ACC112 (cell line): ENCODE measurements at regions not wholly inside any gene's neighbourhood (a gene's known extent, or its start where the extent isn't known, plus 50 kb on each side); places are given as distances from the start of the nearest gene placed in this dataset.

Source experiments
- H2AFZ ChIP-seq: fragments of 200-600 bp; sonication (generic); one replicate; pipeline ENCODE4 v1.6.0; 2017; ENCODE audit warnings: antibody characterized with exemption, low read length; ENCODE audit not compliant: unreplicated experiment
- H3K27ac ChIP-seq: fragments of 200-600 bp; sonication (generic); 2 replicates; pipeline ENCODE4 v1.5.1; 2014; ENCODE audit warnings: low read depth, mild to moderate bottlenecking, antibody characterized with exemption, low read length, moderate library complexity
- H3K27me3 ChIP-seq: fragments of 200-600 bp; sonication (generic); 2 replicates; pipeline ENCODE4 v1.6.1; 2014; ENCODE audit warnings: mild to moderate bottlenecking, antibody characterized with exemption, low read length, moderate library complexity, mixed read lengths; ENCODE audit not compliant: insufficient read depth
- H3K36me3 ChIP-seq: fragments of 200-600 bp; sonication (generic); 2 replicates; pipeline ENCODE4 v1.6.1; 2016; ENCODE audit warnings: mild to moderate bottlenecking, antibody characterized with exemption, low read length, moderate library complexity, mixed read lengths; ENCODE audit not compliant: insufficient read depth
- H3K4me1 ChIP-seq: fragments of 200-600 bp; sonication (generic); one replicate; pipeline ENCODE4 v1.6.1; 2016; ENCODE audit warnings: low read length, mixed read lengths; ENCODE audit not compliant: insufficient read depth, unreplicated experiment, control insufficient read depth
- H3K4me3 ChIP-seq: fragments of 200-600 bp; sonication (generic); 2 replicates; pipeline ENCODE4 v1.5.1; 2014; ENCODE audit warnings: mild to moderate bottlenecking, low read depth, low read length
- H3K79me2 ChIP-seq: fragments of 200-600 bp; sonication (generic); one replicate; pipeline ENCODE4 v1.6.0; 2016; ENCODE audit warnings: low read length; ENCODE audit not compliant: control insufficient read depth, unreplicated experiment, insufficient read depth

DNA sequence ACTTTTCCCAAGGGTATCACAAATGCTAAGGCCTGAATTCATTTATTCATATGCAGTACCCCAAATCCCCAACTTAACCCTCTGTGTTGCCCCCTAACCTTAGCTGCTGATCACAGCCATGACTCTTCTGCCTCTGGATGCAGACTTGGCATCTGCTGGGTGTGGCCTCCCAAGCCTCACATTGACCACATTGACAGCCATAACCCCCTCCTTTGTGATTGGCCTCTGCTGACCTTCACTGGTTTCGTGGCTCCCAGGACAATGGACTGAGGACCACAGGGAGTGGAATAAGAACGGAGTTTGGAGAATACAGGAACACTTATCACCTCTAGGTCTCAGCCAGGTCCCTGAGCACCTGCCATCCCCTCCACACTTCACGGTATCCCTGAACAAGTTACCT is 123.6 kb upstream of the CPEB2 start:
- Histone ChIP-seq H3K27ac (no peak overlapping the region), H3K4me1 (no peaks in the 10 kb centered on the region), H2AFZ (no peak overlapping the region), H3K36me3 (no peaks in the 10 kb centered on the region), H3K27me3 (no peaks in the 10 kb centered on the region), H3K4me3 (no peak overlapping the region), H3K79me2 (no peaks in the 10 kb centered on the region)

DNA sequence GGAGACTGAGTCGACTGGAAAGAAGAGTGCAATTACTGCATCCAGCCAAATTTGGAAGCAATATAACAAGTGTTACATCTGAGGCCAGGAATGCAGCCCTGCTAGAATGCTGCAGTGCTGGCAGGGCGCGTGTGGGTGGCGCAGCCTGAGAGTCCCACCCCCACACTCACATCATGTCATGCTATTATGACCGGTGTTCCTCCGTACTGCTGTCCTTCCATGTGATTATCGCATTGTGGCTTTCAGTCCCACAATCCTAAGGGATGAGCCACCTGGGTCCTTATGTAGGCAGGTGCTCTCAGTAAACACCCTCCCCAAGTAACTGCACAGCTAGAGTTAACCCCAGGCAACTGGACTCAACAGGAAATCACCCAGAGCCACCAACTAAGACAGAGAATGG is 122.6 kb upstream of the CPEB2 start:
- Histone ChIP-seq H3K27ac (no peak overlapping the region), H3K36me3 (no peaks in the 10 kb centered on the region), H3K4me3 (no peak overlapping the region), H2AFZ (no peak overlapping the region), H3K4me1 (no peaks in the 10 kb centered on the region), H3K27me3 (no peaks in the 10 kb centered on the region), H3K79me2 (no peaks in the 10 kb centered on the region)

DNA sequence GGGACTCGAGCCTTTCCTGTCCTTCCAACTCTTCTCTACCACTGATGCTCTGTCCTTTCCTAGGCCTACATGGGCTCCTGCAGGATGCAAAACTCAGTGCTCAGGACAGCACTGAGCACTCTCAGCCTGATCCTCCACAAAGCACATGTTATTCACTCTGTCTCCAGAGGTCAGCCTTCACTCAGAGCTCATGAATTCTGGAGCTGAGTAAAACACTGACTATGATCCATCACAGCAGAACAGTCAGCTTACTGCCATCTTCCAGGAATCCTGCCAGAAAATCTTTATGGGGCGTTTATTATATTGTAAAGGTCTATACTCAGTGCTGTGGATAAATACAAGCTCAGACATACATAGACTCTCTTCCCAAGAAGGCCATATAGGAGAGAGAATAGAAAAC is 121.5 kb upstream of the CPEB2 start:
- Histone ChIP-seq H3K27me3 (no peaks in the 10 kb centered on the region), H3K4me1 (no peaks in the 10 kb centered on the region), H3K27ac (no peak overlapping the region)

DNA sequence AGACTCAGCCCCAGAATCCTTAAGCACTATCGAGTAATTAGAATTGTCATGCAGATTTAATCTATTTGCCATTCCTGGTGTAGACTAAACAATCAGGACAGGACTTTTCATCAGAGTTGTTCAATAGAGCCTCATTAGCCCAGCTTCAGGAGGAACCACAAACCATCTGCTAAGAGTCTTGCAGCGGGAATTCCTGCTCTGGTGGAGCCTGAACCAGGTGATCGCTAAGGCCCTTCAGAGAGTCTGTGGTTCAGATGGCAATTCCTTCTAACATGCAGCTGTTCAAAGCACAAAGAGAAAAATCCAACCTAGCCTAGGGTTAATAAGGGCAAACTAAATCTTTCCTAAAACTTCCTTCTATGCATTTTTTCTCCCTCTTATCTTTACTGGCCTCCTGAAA is 119.1 kb upstream of the CPEB2 start:
- H3K36me3 ChIP-seq, result no peaks in the 10 kb centered on the region
- H3K27ac ChIP-seq, result no peak overlapping the region
- H2AFZ ChIP-seq, result no peak overlapping the region
- H3K79me2 ChIP-seq, result no peaks in the 10 kb centered on the region
- H3K4me3 ChIP-seq, result no peak overlapping the region
- H3K27me3 ChIP-seq, result no peaks in the 10 kb centered on the region
- no peaks in the 10 kb centered on the region for H3K4me1 ChIP-seq

More for the DNA sequence above, 121.5 kb upstream of the CPEB2 start:
- Histone ChIP-seq H3K79me2 (no peaks in the 10 kb centered on the region), H3K36me3 (no peaks in the 10 kb centered on the region), H2AFZ (no peak overlapping the region), H3K4me3 (no peak overlapping the region)

DNA sequence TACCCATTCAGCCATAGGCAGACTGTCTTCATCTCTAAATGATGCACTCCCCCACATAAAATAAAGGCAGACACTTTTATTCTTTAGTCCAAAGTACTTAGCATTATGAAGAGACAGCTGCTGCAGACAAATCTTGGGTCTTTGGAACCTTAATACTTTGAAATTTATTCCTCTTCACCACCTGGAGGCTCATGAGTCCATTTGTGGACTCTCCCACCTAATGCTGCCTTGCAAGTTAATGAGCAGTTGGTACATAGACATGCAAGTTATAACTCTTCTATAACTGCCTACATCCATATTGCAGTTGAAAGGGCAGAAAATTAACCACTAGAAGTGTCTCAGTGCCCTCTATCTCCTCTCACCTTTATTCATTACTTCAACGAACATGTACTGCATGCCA is 118.6 kb upstream of the CPEB2 start:
- Histone ChIP-seq H3K27me3 (no peaks in the 10 kb centered on the region), H3K4me3 (no peak overlapping the region), H2AFZ (no peak overlapping the region), H3K4me1 (no peaks in the 10 kb centered on the region), H3K27ac (no peak overlapping the region), H3K79me2 (no peaks in the 10 kb centered on the region), H3K36me3 (no peaks in the 10 kb centered on the region)

DNA sequence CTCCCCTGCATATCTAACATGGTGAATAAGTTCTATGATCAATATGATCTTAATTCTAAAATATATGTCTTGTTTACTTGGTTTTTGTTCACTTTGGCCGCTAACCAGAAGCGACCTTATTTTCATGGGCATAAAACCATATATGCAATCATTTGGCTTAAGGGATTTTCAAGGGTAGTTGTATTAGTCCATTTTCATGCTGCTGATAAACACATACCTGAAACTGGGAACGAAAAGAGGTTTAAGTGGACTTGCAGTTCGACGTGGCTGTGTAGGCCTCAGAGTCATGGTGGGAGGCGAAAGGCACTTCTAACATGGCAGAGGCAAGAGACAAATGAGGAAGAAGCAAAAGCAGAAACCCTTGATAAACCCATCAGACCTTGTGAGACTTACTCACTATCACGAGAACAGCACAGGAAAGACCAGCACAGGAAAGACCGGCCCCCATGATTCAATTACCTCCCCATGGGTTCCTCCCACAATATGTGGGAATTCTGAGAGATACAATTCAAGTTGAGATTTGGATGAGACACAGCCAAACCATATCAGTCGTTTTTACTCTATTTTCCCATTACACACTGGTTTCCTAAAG is 114.3 kb upstream of the CPEB2 start:
- Histone ChIP-seq H3K4me1 (no peaks in the 10 kb centered on the region), H2AFZ (no peak overlapping the region), H3K36me3 (no peaks in the 10 kb centered on the region), H3K27ac (no peak overlapping the region), H3K79me2 (no peaks in the 10 kb centered on the region), H3K4me3 (no peak overlapping the region), H3K27me3 (no peaks in the 10 kb centered on the region)

DNA sequence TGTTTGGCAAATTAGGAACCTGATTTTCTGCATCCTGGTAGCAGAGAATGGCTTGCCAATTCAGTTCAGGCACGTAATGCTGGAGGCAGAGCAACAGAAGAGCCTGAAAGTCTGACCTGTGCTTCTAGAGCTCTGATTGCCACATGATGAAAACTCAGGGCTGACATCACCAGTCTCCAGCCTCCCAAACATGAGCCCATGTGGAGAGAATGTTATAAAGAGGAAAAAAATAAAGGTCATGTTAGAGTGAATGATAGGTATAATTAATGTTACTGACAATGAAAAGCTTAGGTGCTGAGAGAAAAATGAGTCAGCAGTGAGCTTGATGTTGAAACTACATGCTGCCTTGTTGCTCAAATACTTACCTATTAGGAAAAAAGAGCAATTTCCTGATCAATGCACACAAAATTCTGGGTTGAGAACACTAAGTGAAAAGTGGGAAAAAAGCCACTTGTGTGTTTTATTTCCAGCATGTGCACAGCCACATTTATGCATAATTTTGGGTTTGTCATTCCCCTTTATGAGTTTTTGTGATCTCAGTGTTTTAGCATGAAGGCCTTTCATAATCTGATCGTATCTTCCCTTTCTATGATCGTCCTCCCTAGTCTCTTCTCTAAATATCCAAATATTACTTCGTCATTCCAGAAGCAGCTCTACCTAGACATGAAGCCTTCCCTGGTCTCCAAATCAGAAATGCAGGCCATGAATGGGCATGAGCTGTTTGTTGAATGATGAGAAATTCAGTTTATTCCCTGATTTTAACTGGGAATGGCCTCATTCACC is 113.3 kb upstream of the CPEB2 start:
- Histone ChIP-seq H3K27ac (no peak overlapping the region), H2AFZ (no peak overlapping the region), H3K36me3 (no peaks in the 10 kb centered on the region), H3K27me3 (no peaks in the 10 kb centered on the region), H3K79me2 (no peaks in the 10 kb centered on the region), H3K4me1 (no peaks in the 10 kb centered on the region), H3K4me3 (no peak overlapping the region)

DNA sequence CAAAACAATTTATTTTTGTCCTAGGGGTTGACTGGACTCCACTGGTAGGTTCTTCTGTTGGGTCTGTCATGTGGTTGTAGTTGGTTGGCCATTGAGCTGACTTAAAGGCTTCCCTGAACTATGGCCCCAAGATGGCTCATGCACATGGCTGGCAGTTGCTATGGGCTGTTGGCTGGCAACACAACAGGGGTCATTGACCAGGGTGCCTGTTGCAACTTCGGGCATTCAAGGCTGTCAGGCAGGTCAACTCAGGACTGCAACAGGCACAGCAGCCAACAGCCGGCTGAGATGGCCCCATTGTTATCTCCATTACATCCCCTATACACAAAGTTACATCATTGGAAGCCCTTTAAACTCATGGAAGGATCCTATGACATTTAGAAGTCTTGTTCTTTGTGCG is 109.7 kb upstream of the CPEB2 start:
- Histone ChIP-seq H3K36me3 (no peaks in the 10 kb centered on the region), H3K79me2 (no peaks in the 10 kb centered on the region), H3K4me3 (no peak overlapping the region), H2AFZ (no peak overlapping the region), H3K27ac (no peak overlapping the region), H3K4me1 (no peaks in the 10 kb centered on the region), H3K27me3 (peaks cover 12% of the 10 kb centered on the region; the same call in 1 of the 2 replicates)

DNA sequence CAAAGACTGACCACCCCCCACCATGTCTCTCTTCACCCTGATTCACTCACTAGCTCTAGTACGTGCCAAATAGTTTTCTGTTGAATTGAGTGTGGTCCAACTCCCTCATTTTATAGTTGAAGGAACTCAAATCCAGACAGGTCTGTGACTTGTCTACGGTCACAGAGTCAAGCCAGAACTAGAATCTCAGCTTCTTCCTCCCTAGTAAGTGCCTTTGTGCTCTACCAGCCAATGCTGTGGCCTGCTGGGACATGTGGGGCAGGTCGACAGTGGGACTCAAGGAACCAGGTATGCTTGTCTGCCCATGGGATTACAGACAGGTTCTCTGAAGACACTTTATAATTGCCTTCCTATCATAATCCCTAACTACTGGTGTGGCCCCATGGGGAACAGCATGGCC is 108.6 kb upstream of the CPEB2 start:
- Histone ChIP-seq H3K36me3 (no peaks in the 10 kb centered on the region), H3K79me2 (no peaks in the 10 kb centered on the region), H3K27ac (no peak overlapping the region), H3K4me3 (no peak overlapping the region), H2AFZ (no peak overlapping the region), H3K4me1 (no peaks in the 10 kb centered on the region), H3K27me3 (peaks cover 19% of the 10 kb centered on the region; the same call in 1 of the 2 replicates)

DNA sequence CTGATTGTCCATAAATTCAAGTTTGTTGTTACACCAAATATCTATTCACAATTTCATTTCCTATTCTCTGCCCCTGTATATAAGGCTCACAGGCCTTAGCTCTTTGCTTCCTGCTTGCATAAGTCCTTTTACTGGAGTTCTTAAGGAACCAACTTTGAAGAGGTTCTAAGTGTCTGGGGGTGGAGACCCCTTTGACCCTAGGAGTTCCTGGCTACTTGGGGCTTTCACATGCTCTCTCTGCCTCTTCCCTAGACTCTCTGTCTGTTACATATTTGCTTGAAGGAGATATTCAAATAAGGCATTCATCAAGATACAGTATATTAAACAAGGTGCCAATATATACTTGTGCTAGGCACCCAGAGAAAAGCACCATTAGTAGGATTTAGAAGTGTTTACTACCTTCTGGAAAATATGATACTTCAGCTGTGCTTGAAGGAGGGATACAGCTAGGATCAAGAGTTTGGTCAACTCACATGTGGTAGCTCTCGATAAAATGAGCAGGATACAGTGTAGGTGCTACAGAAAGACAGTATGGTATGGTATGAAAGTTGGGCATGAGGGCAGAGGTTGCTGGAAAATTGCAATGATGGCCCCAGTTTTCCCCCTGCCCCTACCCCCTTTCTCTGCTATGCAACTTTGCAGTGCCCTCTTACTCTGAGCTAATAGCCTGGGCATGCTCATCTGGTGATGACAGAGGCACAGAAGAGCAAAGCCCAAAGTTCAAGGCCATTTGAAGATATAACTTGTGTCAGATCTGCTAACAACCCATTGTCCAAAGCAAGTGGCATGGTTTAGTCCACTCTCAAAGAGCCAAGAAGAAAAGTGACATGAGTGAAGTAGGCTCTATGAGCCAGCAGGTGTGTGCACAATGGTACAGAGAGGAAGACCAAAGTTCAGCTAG is 107.6 kb upstream of the CPEB2 start:
- no peak overlapping the region for H2AFZ ChIP-seq
- peaks cover 19% of the 10 kb centered on the region; the same call in 1 of the 2 replicates for H3K27me3 ChIP-seq
- no peak overlapping the region for H3K27ac ChIP-seq

More for the DNA sequence above, 107.6 kb upstream of the CPEB2 start:
- H3K4me1 ChIP-seq, result no peaks in the 10 kb centered on the region
- H3K4me3 ChIP-seq, result no peak overlapping the region
- H3K79me2 ChIP-seq, result no peaks in the 10 kb centered on the region
- H3K36me3 ChIP-seq, result no peaks in the 10 kb centered on the region
